ENCODE measurements at regions not wholly inside any gene's neighbourhood (a gene's known extent, or its start where the extent isn't known, plus 50 kb on each side); places are given as distances from the start of the nearest gene placed in this dataset.

- TF ChIP-seq BCL3 (IDR thresholded peaks at IDR 0.05) (no peak), POLR2AphosphoS2 (conservative IDR thresholded peaks at IDR 0.05; ENCODE audit: low read length) (no peak), TFCP2L1 (CRISPR knock-in tag; IDR thresholded peaks at IDR 0.05) (no peak), NFE2L2 (conservative IDR thresholded peaks at IDR 0.05; ENCODE audit: low read length) (no peak), RARB (CRISPR knock-in tag; IDR thresholded peaks at IDR 0.05) (no peak), MYC (IDR thresholded peaks at IDR 0.05; ENCODE audit: borderline replicate concordance, low read length) (no peak), CBX8 (IDR thresholded peaks at IDR 0.05) (no peak), HOXA7 (CRISPR knock-in tag; IDR thresholded peaks at IDR 0.05) (no peak), RNF2 (IDR thresholded peaks at IDR 0.05; ENCODE audit: borderline replicate concordance, low read depth) (no peak), RAD21 (conservative IDR thresholded peaks at IDR 0.05 in 1 of 2, IDR thresholded peaks at IDR 0.05 in 1 of 2) (no peak), PBX3 (IDR thresholded peaks at IDR 0.05) (no peak), TP53 (CRISPR knock-in tag; IDR thresholded peaks at IDR 0.05) (no peak), KDM5A (IDR thresholded peaks at IDR 0.05) (no peak), CTCF (IDR thresholded peaks at IDR 0.05) (no peak)
- no peaks in the 10 kb centered on the region for H3K9me3 ChIP-seq
- WGBS (ENCODE audit: missing lambda C conversion rate): 3% methylated on average over 3 of the region's 3 CpGs
- ChIA-PET POLR2A (no interaction called here), CTCF (no interaction called here)
- no peak overlapping the region for H3K4me2 ChIP-seq
- ATAC-seq (no peak), FAIRE-seq (peak; percentile 39), DNase-seq (ENCODE audit: low read depth in 1 of 2, low spot score in 1 of 2) (no peak)
- no peak overlapping the region for H3K4me3 ChIP-seq
- no peak overlapping the region for H3K27ac ChIP-seq
- H3K4me1 ChIP-seq: no peaks in the 10 kb centered on the region
These were observed 64.7 kb upstream of the PTCHD1 start for GRCh38 chrX:23269923-23270322.

- no peak for TF ChIP-seq CBX2 (IDR thresholded peaks at IDR 0.05; ENCODE audit: borderline replicate concordance, low read depth)
- no peak for TF ChIP-seq GATA3 (IDR thresholded peaks at IDR 0.05; ENCODE audit: borderline replicate concordance)
- no peak for TF ChIP-seq POLR2AphosphoS2 (conservative IDR thresholded peaks at IDR 0.05; ENCODE audit: low read length)
- no peak for TF ChIP-seq SREBF2 (IDR thresholded peaks at IDR 0.05)
- no peak for TF ChIP-seq MAX (IDR thresholded peaks at IDR 0.05)
- no peak for TF ChIP-seq EHMT2 (IDR thresholded peaks at IDR 0.05; ENCODE audit: low read depth)
- TF ChIP-seq ZC3H11A (IDR thresholded peaks at IDR 0.05): no peak
- TF ChIP-seq HEYL (CRISPR knock-in tag; IDR thresholded peaks at IDR 0.05): no peak
- no peak for TF ChIP-seq HES2 (IDR thresholded peaks at IDR 0.05)
- no peak for TF ChIP-seq RAD21 (conservative IDR thresholded peaks at IDR 0.05 in 1 of 2, IDR thresholded peaks at IDR 0.05 in 1 of 2)
- TF ChIP-seq FOSL2 (IDR thresholded peaks at IDR 0.05): no peak
- TF ChIP-seq FOSL2 (CRISPR knock-in tag; IDR thresholded peaks at IDR 0.05): no peak
- TF ChIP-seq RARB (CRISPR knock-in tag; IDR thresholded peaks at IDR 0.05): no peak
- no peak for TF ChIP-seq PHF8 (IDR thresholded peaks at IDR 0.05; ENCODE audit: borderline replicate concordance, low read depth)
- 33% methylated on average over 4 of the region's 4 CpGs for WGBS (ENCODE audit: missing lambda C conversion rate)
- Histone ChIP-seq H3K4me1 (no peaks in the 10 kb centered on the region), H3K9me3 (no peaks in the 10 kb centered on the region), H3K27ac (no peak overlapping the region), H3K4me2 (no peak overlapping the region), H3K4me3 (no peak overlapping the region)
- POLR2A ChIA-PET: no interaction called here
- FAIRE-seq: no peak
- CTCF ChIA-PET: no interaction called here
- ATAC-seq: no peak
- DNase-seq (ENCODE audit: low read depth in 1 of 2, low spot score in 1 of 2): no peak
These were observed 63.6 kb upstream of the PTCHD1 start for GRCh38 chrX:23271026-23271425.
